Lower leg skin (tissue), 4 donors: ENCODE measurements at regions not wholly inside any gene's neighbourhood (a gene's known extent, or its start where the extent isn't known, plus 50 kb on each side); places are given as distances from the start of the nearest gene placed in this dataset.

ENCODE experiments used
- DNase-seq, 2 donors: peaks; one replicate each; pipeline ENCODE4 v3.0.0-alpha.2; 2019; ENCODE audit warnings: low spot score in 2 of 2
- H3K4me3 ChIP-seq: fragments of 200-600 bp; sonication (generic); 2 replicates; pipeline ENCODE4 v1.5.1; 2017; ENCODE audit warnings: mild to moderate bottlenecking, low read depth; ENCODE audit not compliant: poor library complexity, severe bottlenecking
- POLR2A ChIP-seq, 2 donors: fragments of 450-650 bp; IDR thresholded peaks; one replicate each; pipeline ENCODE4 v1.6.1; 2016 to 2017; ENCODE audit warnings: antibody characterized with exemption in 2 of 2, mild to moderate bottlenecking in 1 of 2, moderate library complexity in 1 of 2
- WGBS, 2 donors: methylation state at CpG; one replicate each; pipeline ENCODE4 v1.1.5; 2018; 5-methylcytosine and 5-hydroxymethylcytosine counted together
- intact Hi-C: fragments of 100-400 bp; cut with DNase I; formaldehyde crosslinking; loops from one replicate; pipeline ENCODE4 v1.15.0; 2023; ENCODE audit warnings: low total_unique reads
- TF ChIP-seq, protein P1 (sequence below), 3 donors: fragments of 450-650 bp; IDR thresholded peaks; one replicate each; pipeline ENCODE4 v1.5.1; 2016; ENCODE audit warnings: antibody characterized with exemption in 3 of 3, mild to moderate bottlenecking in 3 of 3, moderate library complexity in 2 of 3

- intact Hi-C loops, result no loop called here
- no peak overlapping the region for H3K4me3 ChIP-seq
- WGBS, 2 donors, result 47 to 64% methylated on average over 1 of the region's 1 CpG
- no peak for TF ChIP-seq POLR2A (IDR thresholded peaks at IDR 0.05)
- TF ChIP-seq, protein P1, sequence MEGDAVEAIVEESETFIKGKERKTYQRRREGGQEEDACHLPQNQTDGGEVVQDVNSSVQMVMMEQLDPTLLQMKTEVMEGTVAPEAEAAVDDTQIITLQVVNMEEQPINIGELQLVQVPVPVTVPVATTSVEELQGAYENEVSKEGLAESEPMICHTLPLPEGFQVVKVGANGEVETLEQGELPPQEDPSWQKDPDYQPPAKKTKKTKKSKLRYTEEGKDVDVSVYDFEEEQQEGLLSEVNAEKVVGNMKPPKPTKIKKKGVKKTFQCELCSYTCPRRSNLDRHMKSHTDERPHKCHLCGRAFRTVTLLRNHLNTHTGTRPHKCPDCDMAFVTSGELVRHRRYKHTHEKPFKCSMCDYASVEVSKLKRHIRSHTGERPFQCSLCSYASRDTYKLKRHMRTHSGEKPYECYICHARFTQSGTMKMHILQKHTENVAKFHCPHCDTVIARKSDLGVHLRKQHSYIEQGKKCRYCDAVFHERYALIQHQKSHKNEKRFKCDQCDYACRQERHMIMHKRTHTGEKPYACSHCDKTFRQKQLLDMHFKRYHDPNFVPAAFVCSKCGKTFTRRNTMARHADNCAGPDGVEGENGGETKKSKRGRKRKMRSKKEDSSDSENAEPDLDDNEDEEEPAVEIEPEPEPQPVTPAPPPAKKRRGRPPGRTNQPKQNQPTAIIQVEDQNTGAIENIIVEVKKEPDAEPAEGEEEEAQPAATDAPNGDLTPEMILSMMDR (IDR thresholded peaks at IDR 0.05), result no peak
- no peak for DNase-seq
These were observed 580.0 kb downstream of the SOX6 start for GRCh38 chr11:15776366-15776765.

DNA sequence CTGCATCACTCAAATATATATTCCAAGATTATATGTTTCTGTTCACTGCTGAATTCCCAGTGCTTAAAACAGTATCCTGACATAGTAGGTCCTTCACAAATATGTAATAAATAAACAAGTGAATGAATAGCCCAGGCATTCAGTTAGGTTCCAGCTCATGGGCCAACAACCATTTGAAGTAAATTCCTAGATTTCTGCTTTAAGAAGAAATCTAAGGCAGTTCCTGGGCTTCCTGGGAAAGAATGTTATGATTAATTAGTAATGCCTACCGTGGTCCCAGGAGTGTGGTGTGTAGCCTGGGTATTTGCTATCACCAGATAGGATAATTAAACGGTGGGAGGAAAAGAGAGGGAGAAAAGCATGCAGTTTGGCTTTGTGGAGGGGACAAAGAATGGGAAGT lies 576.8 kb downstream of the SOX6 start:
- WGBS, 2 donors, result 78 to 84% methylated on average over 2 of the region's 2 CpGs
- no peak for TF ChIP-seq POLR2A (IDR thresholded peaks at IDR 0.05)
- TF ChIP-seq, protein P1 (IDR thresholded peaks at IDR 0.05), result no peak
- DNase-seq, result no peak
- intact Hi-C loops, result no loop called here
- H3K4me3 ChIP-seq, result no peak overlapping the region

- no peak for DNase-seq
- intact Hi-C loops, result no loop called here
- TF ChIP-seq, protein P1 (IDR thresholded peaks at IDR 0.05), result no peak
- TF ChIP-seq POLR2A (IDR thresholded peaks at IDR 0.05), result no peak
- 84 to 86% methylated on average over 5 of the region's 5 CpGs for WGBS, 2 donors
- H3K4me3 ChIP-seq, result no peak overlapping the region
These were observed 576.0 kb downstream of the SOX6 start for GRCh38 chr11:15780382-15780781.

DNA sequence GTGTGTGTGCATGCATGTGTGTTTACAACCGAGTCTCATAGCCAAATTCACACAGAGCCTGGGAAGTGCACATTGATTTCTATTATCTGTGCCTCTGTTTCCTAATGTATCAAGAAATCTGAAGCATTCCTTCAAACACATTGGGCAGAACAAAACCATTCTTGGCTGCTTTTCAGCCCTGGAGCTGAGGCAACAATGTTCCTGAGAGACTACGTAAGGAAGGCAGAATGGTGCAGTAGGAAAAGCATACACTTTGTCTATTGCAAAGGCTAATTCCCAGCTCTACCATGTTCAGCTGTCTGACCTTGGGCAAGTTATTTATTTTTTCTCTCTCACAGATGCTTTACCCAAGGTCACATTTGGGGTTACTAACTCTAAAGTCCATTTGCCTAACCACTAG lies 575.5 kb downstream of the SOX6 start:
- 65 to 84% methylated on average over 2 of the region's 2 CpGs for WGBS, 2 donors

DNA sequence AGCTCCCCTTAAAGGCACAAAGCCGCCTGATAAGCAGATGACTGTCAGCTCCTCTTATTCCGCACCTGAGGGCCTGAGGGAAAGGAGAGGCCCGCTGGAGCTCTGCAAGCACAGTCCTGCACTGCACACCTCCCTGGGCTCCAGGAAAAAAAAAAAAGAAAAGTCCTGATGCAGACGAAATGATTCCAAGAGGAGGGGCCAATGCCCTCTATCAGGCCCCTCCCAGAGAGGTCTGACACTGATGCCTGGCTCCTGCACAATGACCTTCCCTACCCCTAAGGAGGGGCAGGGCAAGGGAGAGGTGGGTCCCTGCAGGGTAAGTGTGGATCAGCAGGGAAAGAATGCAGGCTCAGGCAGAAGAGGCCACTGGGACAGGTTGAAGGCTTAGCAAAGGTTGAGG lies 572.7 kb downstream of the SOX6 start:
- TF ChIP-seq POLR2A (IDR thresholded peaks at IDR 0.05), result no peak
- TF ChIP-seq, protein P1 (IDR thresholded peaks at IDR 0.05), result no peak
- peak in 1 of 2 donors; percentile 27 for DNase-seq
- no peak overlapping the region for H3K4me3 ChIP-seq
- intact Hi-C loops, result no loop called here
- WGBS, 2 donors, result 34 to 40% methylated on average over 4 of the region's 4 CpGs

More for the DNA sequence above, 575.5 kb downstream of the SOX6 start:
- DNase-seq, result no peak
- intact Hi-C loops, result no loop called here
- no peak for TF ChIP-seq POLR2A (IDR thresholded peaks at IDR 0.05)
- TF ChIP-seq, protein P1 (IDR thresholded peaks at IDR 0.05), result no peak
- H3K4me3 ChIP-seq, result no peak overlapping the region
